HCT116 (cell line): ENCODE measurements at regions not wholly inside any gene's neighbourhood (a gene's known extent, or its start where the extent isn't known, plus 50 kb on each side); places are given as distances from the start of the nearest gene placed in this dataset.

Source experiments
- ATAC-seq: fragments of 200-7000 bp; cut with Tn5 transposase; 2 replicates; pipeline ENCODE4 v1.9.1; 2020; ENCODE audit warnings: mild to moderate bottlenecking, moderate library complexity
- BruUV-seq: library from RNA; stranded (reverse); fragments of 400-500 nt; replicated peaks from 2 replicates; lab custom pipeline; 2021; lab: Mats Ljungman, UMichigan
- CTCF ChIA-PET: fragments of 300-600 bp; sonication (Branson Sonifier 250); formaldehyde crosslinking; loops from one replicate; lab custom pipeline; 2021; ENCODE audit warnings: antibody characterized with exemption; lab: Charles Lee
- POLR2A ChIA-PET: fragments of 300-600, 350-600 bp; sonication (Branson Sonifier 250); formaldehyde crosslinking; loops from one replicate; lab custom pipeline; 2021; ENCODE audit warnings: antibody characterized with exemption; lab: Charles Lee
- RAD21 ChIA-PET, 2 experiments: fragments of 300-600 bp; sonication (Branson Sonifier 250); formaldehyde crosslinking; loops; one replicate each; lab custom pipeline; 2023; ENCODE audit warnings: low total read pairs in 2 of 2; ENCODE audit not compliant: uncharacterized antibody in 2 of 2, unreplicated experiment in 2 of 2, low non-redundant PET in 1 of 2; lab: Charles Lee
- DNase-seq: peaks from one replicate; pipeline ENCODE4 v3.0.0-alpha.2; 2010; ENCODE audit warnings: low read depth, low spot score
- H2AFZ ChIP-seq: fragments of 200-600 bp; shearing (Covaris generic), sonication (generic); 2 replicates; pipeline ENCODE4 v1.6.1; 2017; ENCODE audit warnings: low read depth, mixed run types, mixed read lengths, antibody characterized with exemption, low read length; ENCODE audit not compliant: poor library complexity, severe bottlenecking
- H3K27ac ChIP-seq: 2 replicates; pipeline ENCODE4 v1.5.1; 2012; ENCODE audit warnings: low read depth, low read length
- H3K27me3 ChIP-seq: fragments of 200-600 bp; sonication (generic); 2 replicates; pipeline ENCODE4 v1.6.1; 2016; ENCODE audit warnings: mixed run types, low read length, mixed read lengths; ENCODE audit not compliant: insufficient read depth
- H3K36me3 ChIP-seq, 2 experiments: fragments of 200-500 bp in 1 of 2; fragments of 200-600 bp in 1 of 2; sonication (Bioruptor generic) in 1 of 2; sonication (generic) in 1 of 2; 2 replicates each; pipeline versions ENCODE4 v1.5.1 to v1.6.1; 2014 to 2016; ENCODE audit warnings: low read length in 2 of 2, inconsistent platforms in 1 of 2, mixed read lengths in 1 of 2, mixed run types in 1 of 2; ENCODE audit not compliant: insufficient read depth in 2 of 2, control insufficient read depth in 1 of 2
- H3K4me1 ChIP-seq, 2 experiments: fragments of 200-600 bp in 1 of 2; sonication (generic) in 1 of 2; 2 replicates each; pipeline versions ENCODE4 v1.5.1 to v1.6.1; 2012 to 2017; ENCODE audit warnings: low read length in 2 of 2, inconsistent platforms in 1 of 2, mild to moderate bottlenecking in 1 of 2, mixed read lengths in 1 of 2, mixed run types in 1 of 2, moderate library complexity in 1 of 2; ENCODE audit not compliant: insufficient read depth in 2 of 2, control insufficient read depth in 1 of 2
- H3K4me2 ChIP-seq: fragments of 200-600 bp; sonication (generic); 2 replicates; pipeline ENCODE4 v1.6.1; 2017; ENCODE audit warnings: mixed run types, low read length, mixed read lengths
- H3K4me3 ChIP-seq, 2 experiments: fragments of 200-600 bp in 1 of 2; sonication (generic) in 1 of 2; replicated peaks in 1 of 2; 2 replicates each; pipeline ENCODE4 v1.5.1; 2011 to 2016; ENCODE audit warnings: low read length in 2 of 2, control low read depth in 1 of 2, low read depth in 1 of 2, mild to moderate bottlenecking in 1 of 2, mixed read lengths in 1 of 2, mixed run types in 1 of 2
- H3K79me2 ChIP-seq: fragments of 200-600 bp; sonication (generic); 2 replicates; pipeline ENCODE4 v1.6.1; 2017; ENCODE audit warnings: mild to moderate bottlenecking, mixed run types, low read length, moderate library complexity, mixed read lengths; ENCODE audit not compliant: insufficient read depth
- H3K9ac ChIP-seq: fragments of 200-600 bp; sonication (generic); 2 replicates; pipeline ENCODE4 v1.6.1; 2016; ENCODE audit warnings: low read length, mixed read lengths
- H3K9me2 ChIP-seq: fragments of 200-600 bp; sonication (generic), shearing (Covaris generic); 2 replicates; pipeline ENCODE4 v1.6.1; 2017; ENCODE audit warnings: mixed run types, mild to moderate bottlenecking, moderate library complexity; ENCODE audit not compliant: insufficient read depth
- H3K9me3 ChIP-seq, 2 experiments: fragments of 200-500 bp in 1 of 2; fragments of 200-600 bp in 1 of 2; sonication (Bioruptor generic) in 1 of 2; sonication (generic) in 1 of 2; 2 replicates each; pipeline ENCODE4 v1.6.1; 2014 to 2017; ENCODE audit warnings: low read length in 2 of 2, mixed read lengths in 2 of 2, inconsistent platforms in 1 of 2, low read depth in 1 of 2, mild to moderate bottlenecking in 1 of 2, mixed run types in 1 of 2, moderate library complexity in 1 of 2; ENCODE audit not compliant: control insufficient read depth in 1 of 2, insufficient read depth in 1 of 2
- H4K20me1 ChIP-seq: fragments of 200-600 bp; sonication (generic), shearing (Covaris generic); 2 replicates; pipeline ENCODE4 v1.6.1; 2017; ENCODE audit warnings: mixed run types, mild to moderate bottlenecking, moderate library complexity; ENCODE audit not compliant: insufficient read depth
- CEBPB ChIP-seq: IDR thresholded peaks from 2 replicates; pipeline ENCODE4 v1.6.1; 2012; ENCODE audit warnings: low read depth
- CTCF ChIP-seq, 3 experiments: fragments of 200-600 bp in 1 of 3; sonication (generic) in 1 of 3; IDR thresholded peaks in 2 of 3; conservative IDR thresholded peaks in 1 of 3; 2 replicates each; pipeline ENCODE4 v1.5.1; 2012 to 2017; ENCODE audit warnings: low read depth in 2 of 3, low read length in 2 of 3, antibody characterized with exemption in 1 of 3, borderline replicate concordance in 1 of 3, control low read depth in 1 of 3, mild to moderate bottlenecking in 1 of 3, mixed read lengths in 1 of 3, mixed run types in 1 of 3, moderate library complexity in 1 of 3; ENCODE audit not compliant: insufficient read depth in 1 of 3
- EZH2 ChIP-seq: fragments of 200-600 bp; sonication (generic); IDR thresholded peaks from 2 replicates; pipeline ENCODE4 v1.6.1; 2017; ENCODE audit warnings: antibody characterized with exemption, mixed run types
- EZH2phosphoT487 ChIP-seq: fragments of 200-600 bp; IDR thresholded peaks from 2 replicates; pipeline ENCODE4 v1.6.1; 2018; ENCODE audit warnings: antibody characterized with exemption, borderline replicate concordance
- FOSL1 ChIP-seq: IDR thresholded peaks from 2 replicates; pipeline ENCODE4 v1.6.1; 2012; ENCODE audit warnings: low read depth
- JUND ChIP-seq: IDR thresholded peaks from 2 replicates; pipeline ENCODE4 v1.6.1; 2012
- MAX ChIP-seq: IDR thresholded peaks from 2 replicates; pipeline ENCODE4 v1.6.1; 2012
- POLR2A ChIP-seq: IDR thresholded peaks from 2 replicates; pipeline ENCODE4 v1.7.0; 2011; ENCODE audit warnings: borderline replicate concordance; ENCODE audit not compliant: insufficient read depth, insufficient read length; ENCODE audit errors: extremely low read depth
- RAD21 ChIP-seq: IDR thresholded peaks from 2 replicates; pipeline ENCODE4 v1.6.1; 2012; ENCODE audit warnings: low read depth, mild to moderate bottlenecking
- SP1 ChIP-seq: IDR thresholded peaks from 2 replicates; pipeline ENCODE4 v1.6.1; 2012; ENCODE audit warnings: low read depth
- TCF7L2 ChIP-seq: IDR thresholded peaks from 2 replicates; pipeline ENCODE4 v1.7.0; 2011; ENCODE audit warnings: borderline replicate concordance, inconsistent platforms; ENCODE audit not compliant: insufficient read depth, insufficient read length; ENCODE audit errors: extremely low read depth
- YY1 ChIP-seq: IDR thresholded peaks from 2 replicates; pipeline ENCODE4 v1.6.1; 2011; ENCODE audit warnings: low read length, low read depth, moderate library complexity, mild to moderate bottlenecking; ENCODE audit not compliant: insufficient replicate concordance; ENCODE audit errors: extremely low read depth
- ZBTB33 ChIP-seq: IDR thresholded peaks from 2 replicates; pipeline ENCODE4 v1.6.1; 2011; ENCODE audit warnings: mild to moderate bottlenecking, low read length, moderate library complexity; ENCODE audit not compliant: insufficient replicate concordance; ENCODE audit errors: extremely low read depth
- intact Hi-C: fragments of 100-400 bp; cut with micrococcal nuclease; formaldehyde crosslinking; loops from 2 replicates; pipeline ENCODE4 v1.10.0; 2022
- TF ChIP-seq, protein P1 (sequence below): IDR thresholded peaks from 2 replicates; pipeline ENCODE4 v1.6.1; 2012

DNA sequence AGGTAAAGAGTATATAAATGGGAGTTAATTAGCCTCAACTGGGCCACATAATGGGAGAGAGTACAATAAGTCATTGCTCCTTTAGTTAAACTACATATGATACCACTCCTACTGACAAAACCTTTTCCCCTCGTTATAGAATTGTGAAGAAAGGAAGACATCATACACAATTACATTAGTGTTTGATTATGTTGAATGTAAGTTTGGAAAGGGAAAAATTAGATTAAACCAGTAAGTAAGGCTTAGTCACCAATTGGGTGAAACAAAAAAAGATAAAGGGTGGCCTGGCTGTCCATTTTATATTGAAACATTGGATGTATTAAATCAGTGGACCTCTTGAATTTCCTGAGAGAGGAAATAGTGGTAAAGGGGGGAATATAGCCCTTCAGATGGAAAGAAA, 464.3 kb upstream of the PAPPA start:
- BruUV-seq = no TSS peak
- ATAC-seq (no peak), DNase-seq (no peak)
- Histone ChIP-seq H3K4me3 (no peak overlapping the region), H3K79me2 (no peaks in the 10 kb centered on the region), H3K4me1 (peaks cover 0 to 9% of the 10 kb centered on the region in 2 experiments; a peak in 1 of 4 replicates), H3K9ac (no peak overlapping the region), H2AFZ (no peak overlapping the region), H3K9me2 (no peaks in the 10 kb centered on the region), H3K27ac (no peak overlapping the region), H3K27me3 (0 out of 2 replicates have a peak, but pooled peaks cover 6% of the 10 kb centered on the region), H3K4me2 (no peak overlapping the region), H3K9me3 (no peaks in the 10 kb centered on the region), H3K36me3 (no peaks in the 10 kb centered on the region)
- ChIA-PET RAD21 (no interaction called here), POLR2A (no interaction called here), CTCF (interaction anchor here (1.0 kb wide), 1 partner anchor 96 kb away, joined by 3 read pairs; no protein-coding TSS in a partner anchor)
- intact Hi-C loops = no loop called here
- TF ChIP-seq RAD21 = no peak
- TF ChIP-seq, all 23 proteins: peak for 0
- H4K20me1 ChIP-seq = no peaks in the 10 kb centered on the region

- ChIA-PET RAD21 (no interaction called here), POLR2A (no interaction called here)
- Histone ChIP-seq H3K27me3 (peaks cover 9% of the 10 kb centered on the region; the same call in 1 of the 2 replicates), H3K4me1 (peaks cover 0 to 9% of the 10 kb centered on the region in 2 experiments; a peak in 1 of 4 replicates), H4K20me1 (no peaks in the 10 kb centered on the region), H3K4me3 (no peak overlapping the region), H3K9me3 (no peaks in the 10 kb centered on the region)
- no TSS peak for BruUV-seq
- ATAC-seq = peak; percentile 34; the same call in 1 of the 2 replicates
- intact Hi-C loops = loop anchor here (5.0 to 10.0 kb wide), 2 partner anchors 474 to 956 kb away; no protein-coding TSS in a partner anchor
- no peak for TF ChIP-seq RAD21
- TF ChIP-seq SP1 = peak; percentile 47; the same call in 1 of the 2 replicates
- TF ChIP-seq FOSL1 = peak; percentile 69
- TF ChIP-seq CTCF (IDR thresholded peaks at IDR 0.05 in 2 of 3, conservative IDR thresholded peaks at IDR 0.05 in 1 of 3; ENCODE audit: borderline replicate concordance in 1 of 3, insufficient read depth in 1 of 3, low read depth in 2 of 3, low read length in 2 of 3) = no peak
- no peak for TF ChIP-seq EZH2phosphoT487
- no peak for TF ChIP-seq ZBTB33
- no peak for TF ChIP-seq POLR2A
- TF ChIP-seq MAX = no peak
- no peak for TF ChIP-seq EZH2
- no peak for TF ChIP-seq TCF7L2
- TF ChIP-seq JUND = peak; percentile 40; the same call in 1 of the 2 replicates
- TF ChIP-seq, protein P1, sequence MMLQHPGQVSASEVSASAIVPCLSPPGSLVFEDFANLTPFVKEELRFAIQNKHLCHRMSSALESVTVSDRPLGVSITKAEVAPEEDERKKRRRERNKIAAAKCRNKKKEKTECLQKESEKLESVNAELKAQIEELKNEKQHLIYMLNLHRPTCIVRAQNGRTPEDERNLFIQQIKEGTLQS = no peak
- no peak for TF ChIP-seq YY1
- TF ChIP-seq CEBPB = no peak; the same call in 1 of the 2 replicates
- TF ChIP-seq, all 23 proteins: peak for 3
- H3K36me3 ChIP-seq = no peaks in the 10 kb centered on the region
- 0 out of 2 replicates have a peak overlapping the region, but pooled peaks have one; percentile 7 for H3K4me2 ChIP-seq
- H3K79me2 ChIP-seq = no peaks in the 10 kb centered on the region
- no peaks in the 10 kb centered on the region for H3K9me2 ChIP-seq
- DNase-seq = no peak
- CTCF ChIA-PET = interaction anchor here (0.6 kb wide), 1 partner anchor 951 kb away, joined by 4 read pairs; no protein-coding TSS in a partner anchor
- no peak overlapping the region for H3K27ac ChIP-seq
- H2AFZ ChIP-seq = no peak overlapping the region
- H3K9ac ChIP-seq = no peak overlapping the region
Observed at GRCh38 chr9:115690786-115691496, 462.6 kb upstream of the PAPPA start.
